ENCODE measurements at regions not wholly inside any gene's neighbourhood (a gene's known extent, or its start where the extent isn't known, plus 50 kb on each side); places are given as distances from the start of the nearest gene placed in this dataset.

- TF ChIP-seq CTCF (conservative IDR thresholded peaks at IDR 0.05; ENCODE audit: low read depth, low read length): no peak
- no peak for TF ChIP-seq EZH2 (IDR thresholded peaks at IDR 0.05; ENCODE audit: borderline replicate concordance, low read depth, low read length, poor library complexity, severe bottlenecking)
- DNase-seq (ENCODE audit: low spot score): no peak
Measured at GRCh38 chr1:81613803-81614202, 186.9 kb upstream of the ADGRL2 start.

GRCh38 chr1:81607924-81608323, 192.8 kb upstream of the ADGRL2 start:
- TF ChIP-seq EZH2 (IDR thresholded peaks at IDR 0.05; ENCODE audit: borderline replicate concordance, low read depth, low read length, poor library complexity, severe bottlenecking) (no peak), CTCF (conservative IDR thresholded peaks at IDR 0.05; ENCODE audit: low read depth, low read length) (no peak)
- ChIA-PET POLR2A (ENCODE audit: low non-redundant PET) (no interaction called here), CTCF (no interaction called here)
- Histone ChIP-seq H3K4me3 (ENCODE audit: low read depth, low read length, poor library complexity, severe bottlenecking) (no peak overlapping the region), H3K36me3 (ENCODE audit: insufficient read depth, low read length, poor library complexity, severe bottlenecking) (no peaks in the 10 kb centered on the region), H3K9me3 (ENCODE audit: low read depth, low read length, poor library complexity, severe bottlenecking) (no peaks in the 10 kb centered on the region), H3K27ac (ENCODE audit: low read depth, low read length, poor library complexity, severe bottlenecking) (no peak overlapping the region), H3K27me3 (replicated peaks; ENCODE audit: insufficient read depth, low read depth, low read length, poor library complexity) (no peaks in the 10 kb centered on the region), H3K4me1 (ENCODE audit: insufficient read depth, low read length, poor library complexity, severe bottlenecking) (no peaks in the 10 kb centered on the region)
- intact Hi-C loops (cut with micrococcal nuclease; ENCODE audit: unreplicated experiment): no loop called here
- DNase-seq (ENCODE audit: low spot score): no peak
- BruUV-seq (replicated peaks): no TSS peak

More at GRCh38 chr1:81613803-81614202, 186.9 kb upstream of the ADGRL2 start:
- H3K27me3 ChIP-seq (replicated peaks; ENCODE audit: insufficient read depth, low read depth, low read length, poor library complexity): no peaks in the 10 kb centered on the region
- intact Hi-C loops (cut with micrococcal nuclease; ENCODE audit: unreplicated experiment): no loop called here
- no peak overlapping the region for H3K27ac ChIP-seq (ENCODE audit: low read depth, low read length, poor library complexity, severe bottlenecking)
- ChIA-PET CTCF (no interaction called here), POLR2A (ENCODE audit: low non-redundant PET) (no interaction called here)
- H3K36me3 ChIP-seq (ENCODE audit: insufficient read depth, low read length, poor library complexity, severe bottlenecking): no peaks in the 10 kb centered on the region
- no TSS peak for BruUV-seq (replicated peaks)
- no peak overlapping the region for H3K4me3 ChIP-seq (ENCODE audit: low read depth, low read length, poor library complexity, severe bottlenecking)
- H3K9me3 ChIP-seq (ENCODE audit: low read depth, low read length, poor library complexity, severe bottlenecking): no peaks in the 10 kb centered on the region
- no peaks in the 10 kb centered on the region for H3K4me1 ChIP-seq (ENCODE audit: insufficient read depth, low read length, poor library complexity, severe bottlenecking)

GRCh38 chr1:81607086-81607485, 193.6 kb upstream of the ADGRL2 start:
- no peak overlapping the region for H3K4me3 ChIP-seq (ENCODE audit: low read depth, low read length, poor library complexity, severe bottlenecking)
- POLR2A ChIA-PET (ENCODE audit: low non-redundant PET): no interaction called here
- TF ChIP-seq CTCF (conservative IDR thresholded peaks at IDR 0.05; ENCODE audit: low read depth, low read length) (no peak), EZH2 (IDR thresholded peaks at IDR 0.05; ENCODE audit: borderline replicate concordance, low read depth, low read length, poor library complexity, severe bottlenecking) (no peak)
- no peak for DNase-seq (ENCODE audit: low spot score)
- no peak overlapping the region for H3K27ac ChIP-seq (ENCODE audit: low read depth, low read length, poor library complexity, severe bottlenecking)
- no peaks in the 10 kb centered on the region for H3K36me3 ChIP-seq (ENCODE audit: insufficient read depth, low read length, poor library complexity, severe bottlenecking)
- H3K4me1 ChIP-seq (ENCODE audit: insufficient read depth, low read length, poor library complexity, severe bottlenecking): no peaks in the 10 kb centered on the region
- H3K9me3 ChIP-seq (ENCODE audit: low read depth, low read length, poor library complexity, severe bottlenecking): no peaks in the 10 kb centered on the region
- H3K27me3 ChIP-seq (replicated peaks; ENCODE audit: insufficient read depth, low read depth, low read length, poor library complexity): no peaks in the 10 kb centered on the region
- CTCF ChIA-PET: no interaction called here
- BruUV-seq (replicated peaks): no TSS peak
- intact Hi-C loops (cut with micrococcal nuclease; ENCODE audit: unreplicated experiment): no loop called here

All from A673 (cell line).